PC-9 (cell line): ENCODE measurements at regions not wholly inside any gene's neighbourhood (a gene's known extent, or its start where the extent isn't known, plus 50 kb on each side); places are given as distances from the start of the nearest gene placed in this dataset.
"Not testable (repeated sequence)": the region's sequence is repeated elsewhere in the genome, so short reads cannot be mapped to it uniquely, and the experiment has no call there.

Experiments
- CTCF ChIP-seq: fragments of 200-600 bp; sonication (generic); conservative IDR thresholded peaks from 2 replicates; pipeline ENCODE4 v1.6.1; 2017; ENCODE audit warnings: mixed run types, antibody characterized with exemption, mild to moderate bottlenecking, moderate library complexity
- EZH2 ChIP-seq: fragments of 200-600 bp; sonication (generic); IDR thresholded peaks from 2 replicates; pipeline ENCODE4 v1.8.0; 2017; ENCODE audit warnings: antibody characterized with exemption, low read depth

- TF ChIP-seq CTCF, EZH2: not testable (repeated sequence)
These were observed 73.1 kb downstream of the SYT15B start for GRCh38 chr10:47690304-47690703.
